Astrocyte (in vitro differentiated cells and primary cell): ENCODE measurements at regions not wholly inside any gene's neighbourhood (a gene's known extent, or its start where the extent isn't known, plus 50 kb on each side); places are given as distances from the start of the nearest gene placed in this dataset.

ENCODE experiments used
- DNase-seq: peaks from one replicate; pipeline ENCODE4 v3.0.0-alpha.2; 2010; ENCODE audit warnings: low read depth
- FAIRE-seq: peaks from 2 replicates; lab custom pipeline; 2011; peaks lifted over from hg19 to GRCh38; lab: Jason Lieb, UNC
- H2AFZ ChIP-seq: 2 replicates; pipeline ENCODE4 v1.6.0; 2012; ENCODE audit warnings: low read depth, low read length, inconsistent platforms
- H3K27ac ChIP-seq: 2 replicates; pipeline ENCODE4 v1.5.1; 2011; ENCODE audit warnings: low read depth, low read length, inconsistent platforms
- H3K27me3 ChIP-seq: 2 replicates; pipeline ENCODE4 v1.6.0; 2011; ENCODE audit warnings: low read length, inconsistent platforms; ENCODE audit not compliant: insufficient read depth
- H3K36me3 ChIP-seq: 2 replicates; pipeline ENCODE4 v1.5.1; 2011; ENCODE audit warnings: low read length, inconsistent platforms; ENCODE audit not compliant: insufficient read depth
- H3K4me1 ChIP-seq: 2 replicates; pipeline ENCODE4 v1.5.1; 2011; ENCODE audit warnings: low read length, inconsistent platforms; ENCODE audit not compliant: insufficient read depth
- H3K4me2 ChIP-seq: 2 replicates; pipeline ENCODE4 v1.6.0; 2012; ENCODE audit warnings: low read length, inconsistent platforms
- H3K4me3 ChIP-seq: 2 replicates; pipeline ENCODE4 v1.5.1; 2011; ENCODE audit warnings: low read depth, mild to moderate bottlenecking, low read length, inconsistent platforms; ENCODE audit not compliant: insufficient read depth
- H3K79me2 ChIP-seq: 2 replicates; pipeline ENCODE4 v1.6.0; 2012; ENCODE audit warnings: mild to moderate bottlenecking, low read length, inconsistent platforms; ENCODE audit not compliant: insufficient read depth
- H3K9ac ChIP-seq: 2 replicates; pipeline ENCODE4 v1.6.0; 2012; ENCODE audit warnings: mild to moderate bottlenecking, low read length, inconsistent platforms
- H3K9me3 ChIP-seq: 2 replicates; pipeline ENCODE4 v1.5.1; 2012; ENCODE audit warnings: low read depth, mild to moderate bottlenecking, low read length, inconsistent platforms; ENCODE audit not compliant: insufficient read depth
- H4K20me1 ChIP-seq: 2 replicates; pipeline ENCODE4 v1.6.0; 2012; ENCODE audit warnings: low read length, inconsistent platforms; ENCODE audit not compliant: insufficient read depth
- H3K27ac Mint-ChIP-seq: one replicate; pipeline ENCODE4 v1.8.0; 2021; ENCODE audit warnings: mild to moderate bottlenecking, mixed read lengths; ENCODE audit not compliant: unreplicated experiment
- H3K27me3 Mint-ChIP-seq: one replicate; pipeline ENCODE4 v1.8.0; 2021; ENCODE audit warnings: low read depth, mixed read lengths; ENCODE audit not compliant: unreplicated experiment
- H3K36me3 Mint-ChIP-seq: one replicate; pipeline ENCODE4 v1.8.0; 2021; ENCODE audit warnings: low read depth, mixed read lengths; ENCODE audit not compliant: unreplicated experiment
- H3K4me1 Mint-ChIP-seq: one replicate; pipeline ENCODE4 v1.8.0; 2021; ENCODE audit warnings: low read depth, mixed read lengths; ENCODE audit not compliant: unreplicated experiment
- H3K4me3 Mint-ChIP-seq: one replicate; pipeline ENCODE4 v1.8.0; 2021; ENCODE audit warnings: mild to moderate bottlenecking, moderate library complexity, mixed read lengths; ENCODE audit not compliant: unreplicated experiment
- H3K9me3 Mint-ChIP-seq: one replicate; pipeline ENCODE4 v1.8.0; 2021; ENCODE audit warnings: mild to moderate bottlenecking, mixed read lengths; ENCODE audit not compliant: unreplicated experiment
- EZH2 ChIP-seq: IDR thresholded peaks from 2 replicates; pipeline ENCODE4 v1.6.1; 2012; ENCODE audit warnings: mild to moderate bottlenecking, low read length, inconsistent platforms; ENCODE audit not compliant: insufficient read depth
- TF ChIP-seq, protein P1 (sequence below): IDR thresholded peaks from 2 replicates; pipeline ENCODE4 v1.5.1; 2011; ENCODE audit warnings: low read depth, mild to moderate bottlenecking, inconsistent platforms, low read length, moderate library complexity; ENCODE audit not compliant: insufficient read depth

DNA sequence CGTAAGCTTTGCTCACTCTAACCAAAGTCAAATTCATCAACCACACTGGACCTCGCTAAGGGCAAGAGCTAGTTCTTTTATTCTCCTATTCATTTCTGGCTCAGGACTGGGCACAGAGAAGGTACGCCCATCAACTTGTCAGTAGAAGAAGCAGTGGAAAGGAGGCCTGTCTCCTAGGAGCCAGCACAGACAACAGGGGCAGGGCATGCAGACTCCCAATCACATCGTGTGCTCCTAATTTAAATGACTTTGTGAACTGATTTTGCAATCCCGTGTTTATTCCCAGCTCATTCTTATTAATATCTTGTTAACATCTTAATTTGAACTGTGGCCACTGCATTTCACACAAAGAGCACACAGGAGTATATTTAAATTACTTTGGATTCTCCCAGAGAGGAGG lies 161.1 kb upstream of the BCL6 start:
- Mint-ChIP-seq H3K9me3 (no peaks in the 10 kb centered on the region), H3K27ac (no peak overlapping the region), H3K4me3 (no peak overlapping the region), H3K36me3 (no peaks in the 10 kb centered on the region), H3K4me1 (peaks cover 3% of the 10 kb centered on the region), H3K27me3 (no peaks in the 10 kb centered on the region)
- TF ChIP-seq, protein P1, sequence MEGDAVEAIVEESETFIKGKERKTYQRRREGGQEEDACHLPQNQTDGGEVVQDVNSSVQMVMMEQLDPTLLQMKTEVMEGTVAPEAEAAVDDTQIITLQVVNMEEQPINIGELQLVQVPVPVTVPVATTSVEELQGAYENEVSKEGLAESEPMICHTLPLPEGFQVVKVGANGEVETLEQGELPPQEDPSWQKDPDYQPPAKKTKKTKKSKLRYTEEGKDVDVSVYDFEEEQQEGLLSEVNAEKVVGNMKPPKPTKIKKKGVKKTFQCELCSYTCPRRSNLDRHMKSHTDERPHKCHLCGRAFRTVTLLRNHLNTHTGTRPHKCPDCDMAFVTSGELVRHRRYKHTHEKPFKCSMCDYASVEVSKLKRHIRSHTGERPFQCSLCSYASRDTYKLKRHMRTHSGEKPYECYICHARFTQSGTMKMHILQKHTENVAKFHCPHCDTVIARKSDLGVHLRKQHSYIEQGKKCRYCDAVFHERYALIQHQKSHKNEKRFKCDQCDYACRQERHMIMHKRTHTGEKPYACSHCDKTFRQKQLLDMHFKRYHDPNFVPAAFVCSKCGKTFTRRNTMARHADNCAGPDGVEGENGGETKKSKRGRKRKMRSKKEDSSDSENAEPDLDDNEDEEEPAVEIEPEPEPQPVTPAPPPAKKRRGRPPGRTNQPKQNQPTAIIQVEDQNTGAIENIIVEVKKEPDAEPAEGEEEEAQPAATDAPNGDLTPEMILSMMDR = no peak
- TF ChIP-seq EZH2 = no peak
- Histone ChIP-seq H3K9me3 (no peaks in the 10 kb centered on the region), H3K4me2 (no peak overlapping the region), H2AFZ (no peak overlapping the region), H4K20me1 (no peaks in the 10 kb centered on the region), H3K4me1 (no peaks in the 10 kb centered on the region), H3K27me3 (no peaks in the 10 kb centered on the region), H3K9ac (no peak overlapping the region), H3K27ac (no peak overlapping the region), H3K4me3 (no peak overlapping the region), H3K79me2 (no peaks in the 10 kb centered on the region), H3K36me3 (no peaks in the 10 kb centered on the region)
- no peak for FAIRE-seq
- DNase-seq = no peak

DNA sequence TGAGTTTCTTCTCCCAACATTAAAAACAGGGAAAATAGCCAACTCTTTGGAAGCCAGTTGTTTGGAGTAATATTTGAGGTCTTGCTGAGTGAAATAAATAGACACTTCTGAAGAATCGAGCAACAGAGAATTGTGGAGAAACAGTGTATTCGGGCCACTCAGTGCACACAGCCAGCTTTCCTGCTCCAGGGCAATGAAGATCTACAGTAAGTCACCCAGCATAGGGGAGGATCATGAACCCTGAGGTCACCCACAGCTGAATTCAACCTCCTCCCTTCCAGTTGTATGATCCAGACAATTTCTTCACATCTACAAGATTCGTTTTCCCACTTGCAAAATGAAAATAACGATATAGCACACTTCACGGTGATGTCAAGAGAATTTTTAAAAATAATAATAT lies 161.7 kb upstream of the BCL6 start:
- Histone ChIP-seq H2AFZ (no peak overlapping the region), H3K27ac (no peak overlapping the region), H3K9me3 (no peaks in the 10 kb centered on the region), H4K20me1 (no peaks in the 10 kb centered on the region), H3K4me1 (no peaks in the 10 kb centered on the region), H3K9ac (no peak overlapping the region), H3K27me3 (no peaks in the 10 kb centered on the region), H3K4me2 (no peak overlapping the region), H3K4me3 (no peak overlapping the region), H3K79me2 (no peaks in the 10 kb centered on the region), H3K36me3 (no peaks in the 10 kb centered on the region)
- Mint-ChIP-seq H3K36me3 (no peaks in the 10 kb centered on the region), H3K27me3 (no peaks in the 10 kb centered on the region), H3K4me3 (no peak overlapping the region), H3K4me1 (peaks cover 3% of the 10 kb centered on the region), H3K9me3 (no peaks in the 10 kb centered on the region), H3K27ac (no peak overlapping the region)
- no peak for DNase-seq
- no peak for TF ChIP-seq EZH2
- TF ChIP-seq, protein P1 = no peak
- no peak for FAIRE-seq

DNA sequence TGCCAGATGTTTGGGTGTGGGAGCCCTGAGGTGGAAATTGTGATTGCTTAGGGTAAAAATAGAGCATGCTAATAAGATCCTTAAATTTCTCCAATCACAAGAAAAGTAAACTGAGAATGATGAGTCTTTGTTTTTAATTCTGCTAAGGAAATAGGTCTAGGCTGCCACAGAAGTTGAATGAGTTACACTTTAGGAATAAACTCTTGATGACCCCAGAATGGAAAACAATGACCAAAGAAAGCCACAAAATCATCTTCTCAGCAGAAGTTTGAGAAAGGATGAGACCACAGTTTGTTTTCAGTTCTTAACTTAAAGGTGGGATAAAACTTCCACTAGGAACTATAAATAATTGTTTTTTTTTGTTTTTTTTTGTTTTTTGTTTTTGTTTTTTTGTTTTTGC lies 164.6 kb upstream of the BCL6 start:
- Histone ChIP-seq H3K4me1 (peaks cover 8% of the 10 kb centered on the region), H3K79me2 (no peaks in the 10 kb centered on the region), H3K4me3 (no peak overlapping the region), H2AFZ (no peak overlapping the region), H3K9me3 (no peaks in the 10 kb centered on the region), H3K36me3 (no peaks in the 10 kb centered on the region), H3K27me3 (no peaks in the 10 kb centered on the region), H3K9ac (no peak overlapping the region), H4K20me1 (no peaks in the 10 kb centered on the region), H3K27ac (no peak overlapping the region), H3K4me2 (no peak overlapping the region)
- DNase-seq (peak; percentile 51), FAIRE-seq (peak; percentile 23)
- Mint-ChIP-seq H3K27me3 (no peaks in the 10 kb centered on the region), H3K4me3 (no peak overlapping the region), H3K4me1 (peaks cover 22% of the 10 kb centered on the region), H3K36me3 (no peaks in the 10 kb centered on the region), H3K27ac (no peak overlapping the region), H3K9me3 (peaks cover 2% of the 10 kb centered on the region)
- no peak for TF ChIP-seq EZH2
- TF ChIP-seq, protein P1 = no peak
